ENCODE measurements at regions not wholly inside any gene's neighbourhood (a gene's known extent, or its start where the extent isn't known, plus 50 kb on each side); places are given as distances from the start of the nearest gene placed in this dataset.

- DNase-seq, result no peak
These were observed 200.8 kb upstream of the HMGA2 start for GRCh38 chr12:65623507-65623906.

GRCh38 chr12:65624554-65625086 is 199.7 kb upstream of the HMGA2 start:
- no peak for DNase-seq

- DNase-seq, result no peak
These were observed 196.2 kb upstream of the HMGA2 start for GRCh38 chr12:65628061-65628460.

GRCh38 chr12:65630555-65630954 is 193.7 kb upstream of the HMGA2 start:
- DNase-seq, result no peak

- DNase-seq, result peak in 1 of 3 donors; percentile 96
These were observed 192.6 kb upstream of the HMGA2 start for GRCh38 chr12:65631621-65632111.

GRCh38 chr12:65632131-65632855 is 192.0 kb upstream of the HMGA2 start:
- DNase-seq, result peak in 1 of 3 donors; percentile 31

GRCh38 chr12:65634061-65634460 is 190.2 kb upstream of the HMGA2 start:
- DNase-seq, result no peak

GRCh38 chr12:65634626-65635331 is 189.5 kb upstream of the HMGA2 start:
- no peak for DNase-seq

- no peak for DNase-seq
These were observed 187.8 kb upstream of the HMGA2 start for GRCh38 chr12:65636436-65636835.

GRCh38 chr12:65637150-65637549 is 187.1 kb upstream of the HMGA2 start:
- no peak for DNase-seq

GRCh38 chr12:65637774-65638173 is 186.5 kb upstream of the HMGA2 start:
- DNase-seq, result no peak

GRCh38 chr12:65638324-65638723 is 186.0 kb upstream of the HMGA2 start:
- no peak for DNase-seq

GRCh38 chr12:65640489-65640901 is 183.8 kb upstream of the HMGA2 start:
- no peak for DNase-seq

- DNase-seq, result no peak
These were observed 182.1 kb upstream of the HMGA2 start for GRCh38 chr12:65642061-65642661.

GRCh38 chr12:65643171-65643570 is 181.1 kb upstream of the HMGA2 start:
- DNase-seq, result no peak

GRCh38 chr12:65643595-65644386 is 180.5 kb upstream of the HMGA2 start:
- DNase-seq, result no peak

- no peak for DNase-seq
These were observed 178.1 kb upstream of the HMGA2 start for GRCh38 chr12:65646127-65646643.

GRCh38 chr12:65647074-65647473 is 177.2 kb upstream of the HMGA2 start:
- no peak for DNase-seq

- no peak for DNase-seq
These were observed 175.8 kb upstream of the HMGA2 start for GRCh38 chr12:65648461-65648860.

GRCh38 chr12:65649126-65649525 is 175.2 kb upstream of the HMGA2 start:
- DNase-seq, result peak in 2 of 3 donors; percentile 17 to 95

GRCh38 chr12:65651060-65651459 is 173.2 kb upstream of the HMGA2 start:
- DNase-seq, result no peak

GRCh38 chr12:65653321-65653720 is 171.0 kb upstream of the HMGA2 start:
- DNase-seq, result no peak

Data from muscle of back (tissue), 3 donors.